GM19452 (cell line): ENCODE measurements at regions not wholly inside any gene's neighbourhood (a gene's known extent, or its start where the extent isn't known, plus 50 kb on each side); places are given as distances from the start of the nearest gene placed in this dataset.

Experiments used
- ATAC-seq: cut with Tn5 transposase; IDR thresholded peaks from one replicate; pipeline ENCODE4 v1.9.1; 2021; ENCODE audit not compliant: unreplicated experiment

GRCh38 chr10:90319188-90319914 is 538.5 kb downstream of the HTR7 start:
- ATAC-seq: peak; percentile 96

GRCh38 chr10:90321132-90321816 is 536.6 kb downstream of the HTR7 start:
- ATAC-seq: no peak

GRCh38 chr10:90326498-90327267 is 531.2 kb downstream of the HTR7 start:
- ATAC-seq: no peak

DNA sequence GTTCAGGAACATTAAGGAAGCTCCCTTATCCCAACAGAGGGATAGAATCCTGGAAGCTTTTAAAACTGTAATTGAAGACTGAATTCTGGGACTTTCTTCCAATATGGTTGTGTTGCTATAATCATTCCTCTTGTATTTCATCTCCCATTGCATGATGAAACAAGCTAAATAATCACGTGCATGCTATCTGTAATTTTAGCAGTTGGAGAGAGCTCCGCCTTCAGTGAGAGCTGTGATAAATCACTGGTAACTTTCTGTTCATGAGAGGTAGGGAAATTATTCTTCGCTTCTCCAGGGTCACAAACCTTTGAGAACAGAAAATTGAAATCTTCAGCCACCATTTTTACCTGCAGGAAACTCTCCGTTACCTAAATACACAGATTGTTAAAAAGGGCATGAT is 530.2 kb downstream of the HTR7 start:
- no peak for ATAC-seq

DNA sequence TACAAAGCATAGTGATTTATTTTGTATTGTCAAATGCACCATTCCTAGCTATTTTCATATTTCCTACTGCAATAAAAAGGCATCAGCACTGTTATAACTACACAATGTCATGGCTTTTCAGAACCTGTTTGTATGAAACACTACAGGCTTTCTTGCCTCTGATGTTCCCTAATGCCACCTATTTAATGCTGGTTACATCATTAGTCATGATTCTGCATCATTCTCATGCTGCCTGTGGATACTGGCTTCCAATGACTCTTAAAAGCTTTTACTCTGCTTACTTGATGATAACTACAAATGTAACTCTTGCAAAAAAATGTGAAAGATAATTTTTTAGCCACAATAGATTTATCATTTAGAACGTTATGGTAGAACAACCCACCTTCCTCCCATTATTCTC is 529.4 kb downstream of the HTR7 start:
- ATAC-seq: no peak

DNA sequence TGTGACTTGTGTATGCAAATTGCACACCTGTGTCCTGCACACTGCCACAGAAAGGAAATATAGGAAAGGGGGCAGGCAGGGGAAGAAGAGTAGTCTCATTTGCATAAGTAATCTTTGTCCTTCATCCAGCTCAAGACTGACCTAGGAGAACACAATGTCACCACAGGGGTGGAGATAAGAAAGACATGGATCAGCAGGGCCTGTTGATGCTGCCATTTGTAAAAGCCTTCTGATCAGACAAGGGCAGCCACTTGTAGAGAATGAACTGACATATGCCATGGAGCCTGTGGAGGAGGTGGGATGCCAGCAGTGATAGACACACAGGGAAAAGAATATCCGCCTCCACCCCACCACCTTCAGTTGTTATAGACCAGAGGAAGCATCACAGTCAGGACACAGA is 528.9 kb downstream of the HTR7 start:
- no peak for ATAC-seq

GRCh38 chr10:90337316-90337715 is 520.5 kb downstream of the HTR7 start:
- no peak for ATAC-seq

GRCh38 chr10:90342480-90342879 is 515.4 kb downstream of the HTR7 start:
- no peak for ATAC-seq

DNA sequence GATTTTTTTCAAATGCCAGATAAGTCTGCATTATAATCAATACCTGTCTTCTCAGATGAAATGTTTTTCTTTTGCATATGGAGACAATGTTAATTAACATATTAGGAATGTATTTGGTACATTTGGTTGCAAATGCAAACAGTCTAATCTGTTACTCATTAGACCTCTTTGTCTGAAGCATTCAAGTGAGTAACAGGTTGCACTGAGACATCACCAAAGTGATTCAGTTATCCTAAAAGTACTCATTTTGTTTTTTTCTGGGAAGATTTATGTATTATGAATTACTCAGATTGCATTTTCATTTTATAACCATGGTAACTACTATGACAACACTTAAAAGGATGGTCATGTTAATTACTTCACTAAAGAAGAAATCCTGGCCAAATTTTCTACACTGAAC is 513.6 kb downstream of the HTR7 start:
- no peak for ATAC-seq

DNA sequence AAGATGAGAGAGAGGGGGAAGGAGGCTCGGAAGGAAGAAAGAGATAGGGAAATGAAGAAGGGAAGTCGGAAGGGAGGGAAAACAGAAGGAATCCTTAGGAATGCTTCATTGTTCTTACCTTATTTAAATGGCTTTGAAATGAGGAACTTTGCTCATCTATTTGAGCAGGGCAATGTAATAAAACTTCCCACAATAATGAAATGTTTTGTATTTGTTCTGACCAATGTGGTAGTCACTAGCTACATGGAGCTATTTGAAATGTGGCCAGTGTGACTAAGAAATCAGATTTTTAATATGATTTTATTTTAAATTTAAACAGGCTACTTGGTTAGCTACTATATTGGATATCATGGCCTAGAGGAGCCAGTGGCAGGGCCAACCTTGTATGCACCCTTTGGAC is 510.6 kb downstream of the HTR7 start:
- no peak for ATAC-seq

DNA sequence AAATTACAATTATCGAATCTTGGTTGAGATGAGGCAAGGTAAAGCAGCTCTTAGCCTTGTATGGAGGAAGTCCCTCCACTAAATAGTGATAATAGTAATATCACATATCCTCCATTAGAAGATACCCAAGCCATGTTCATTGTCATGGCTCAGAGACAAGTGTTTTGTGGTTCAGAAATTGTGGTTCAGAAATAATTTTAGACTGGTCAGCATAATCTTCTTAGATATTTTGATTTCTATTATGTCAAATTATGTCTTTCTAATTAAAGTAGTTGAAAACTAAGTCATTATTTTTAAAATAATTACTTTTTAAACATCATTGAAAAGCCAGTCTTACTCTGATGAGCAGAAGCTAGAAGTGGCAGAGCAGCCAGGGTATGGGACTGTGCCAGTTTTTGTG is 507.7 kb downstream of the HTR7 start:
- ATAC-seq: no peak

GRCh38 chr10:90352288-90352687 is 505.6 kb downstream of the HTR7 start:
- ATAC-seq: no peak

- ATAC-seq: no peak
Observed at GRCh38 chr10:90354914-90355313, 502.9 kb downstream of the HTR7 start.

DNA sequence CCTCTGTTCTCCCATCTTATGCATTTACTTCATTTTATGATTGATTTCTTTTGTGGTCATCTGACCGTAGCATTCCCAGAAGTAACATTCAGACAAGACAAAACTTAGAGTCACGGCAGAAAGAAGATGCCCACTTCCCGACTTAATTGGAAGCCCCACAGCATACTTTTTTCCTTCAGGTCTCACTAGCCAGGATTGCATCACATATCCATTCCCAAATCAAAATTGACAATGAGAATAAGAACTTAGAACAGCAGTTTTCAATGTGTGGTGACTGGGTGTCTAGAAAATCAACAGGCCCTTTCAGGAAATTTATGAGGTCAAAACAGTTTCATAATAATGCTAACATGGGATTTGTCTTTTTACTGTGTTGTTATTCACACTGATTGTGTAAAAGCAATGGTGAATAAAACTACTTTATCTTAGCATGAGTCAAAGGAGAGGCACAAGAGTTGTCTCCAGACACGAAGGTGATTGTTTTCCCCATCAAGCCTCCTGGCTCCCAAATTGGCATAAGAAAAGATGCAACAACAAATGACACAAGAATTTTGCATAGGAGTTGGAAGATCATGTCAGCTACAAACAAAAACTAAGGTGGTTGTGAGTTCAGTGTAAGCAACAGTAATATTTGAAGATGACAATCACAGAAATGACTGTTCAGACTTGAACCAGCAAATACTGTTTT is 493.9 kb downstream of the HTR7 start:
- ATAC-seq: no peak

GRCh38 chr10:90372451-90372850 is 485.4 kb downstream of the HTR7 start:
- no peak for ATAC-seq

DNA sequence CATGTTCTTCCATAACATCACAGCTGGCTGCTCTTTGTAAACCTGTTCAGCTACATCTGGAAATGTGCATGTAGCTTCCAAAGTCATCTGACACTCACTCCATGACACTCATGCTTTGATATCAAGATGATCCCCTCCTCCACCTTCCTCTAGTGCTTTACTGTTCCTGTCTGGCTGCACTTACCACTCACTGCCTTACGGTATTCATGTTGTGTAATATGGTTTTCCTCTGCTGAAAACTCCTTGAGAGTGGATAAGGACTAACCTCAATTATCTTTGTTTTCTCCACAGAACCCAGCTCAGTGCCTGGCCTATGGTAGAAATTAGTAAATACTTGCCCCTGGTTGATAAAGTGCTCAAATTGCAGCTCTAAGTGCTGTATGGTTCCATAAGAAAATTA is 483.9 kb downstream of the HTR7 start:
- no peak for ATAC-seq

GRCh38 chr10:90378524-90379076 is 479.2 kb downstream of the HTR7 start:
- no peak for ATAC-seq

DNA sequence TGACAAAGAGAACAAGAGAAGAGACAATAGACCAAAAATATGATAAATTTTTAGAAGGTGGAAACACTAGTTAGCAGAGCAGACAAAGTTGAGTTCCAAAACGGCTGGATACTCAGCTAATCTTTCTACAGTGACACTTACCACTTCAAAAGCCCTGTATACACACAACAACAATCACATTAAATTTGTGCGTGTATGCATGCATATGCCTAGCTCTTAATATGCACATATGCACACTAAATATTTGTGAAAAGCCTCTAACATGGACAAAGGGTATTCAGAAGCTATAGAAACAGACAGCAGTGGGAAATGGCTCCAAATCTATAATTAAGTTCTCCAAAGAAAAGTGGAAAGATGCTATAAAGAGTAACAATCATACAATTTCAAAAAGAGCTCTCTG is 476.4 kb downstream of the HTR7 start:
- no peak for ATAC-seq

DNA sequence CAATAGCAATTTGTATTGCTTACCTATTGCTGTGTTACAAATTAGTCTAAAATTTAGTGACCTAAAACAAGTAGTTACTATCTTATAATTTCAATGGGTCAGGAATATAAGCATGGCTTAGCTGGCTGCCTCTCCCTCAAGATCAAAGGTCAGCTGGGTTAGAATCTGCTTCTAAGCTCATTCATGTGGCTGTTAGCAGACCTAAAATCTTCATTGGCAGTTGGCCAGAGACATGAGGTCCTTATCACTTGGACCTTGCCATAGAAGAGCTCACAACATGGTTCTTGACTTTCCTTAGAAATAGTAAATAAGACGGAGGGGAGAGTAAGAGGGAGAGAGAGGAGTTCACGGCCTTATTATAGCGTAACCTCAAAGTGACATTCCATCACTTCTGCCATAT is 468.0 kb downstream of the HTR7 start:
- no peak for ATAC-seq

DNA sequence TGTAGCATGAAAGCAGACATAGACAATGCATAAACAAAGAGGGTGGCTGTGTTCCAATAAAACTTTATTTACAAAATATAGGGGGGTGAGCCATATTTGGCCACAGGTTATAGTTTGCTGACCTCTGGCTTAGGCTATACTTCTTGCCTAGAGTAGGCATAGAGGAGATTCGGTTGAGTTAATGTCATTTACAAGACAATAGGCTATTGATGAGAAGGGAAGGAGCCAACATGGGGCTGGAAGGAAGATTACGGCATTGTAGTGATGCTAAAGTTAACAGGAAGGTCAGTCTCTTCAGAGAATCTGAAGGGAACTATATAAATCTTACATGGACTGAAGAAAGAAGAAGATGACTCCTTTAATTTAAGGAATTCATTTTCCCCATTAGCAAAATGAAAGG is 463.5 kb downstream of the HTR7 start:
- no peak for ATAC-seq

- no peak for ATAC-seq
Observed at GRCh38 chr10:90396721-90397120, 461.1 kb downstream of the HTR7 start.
